K562 (cell line): ENCODE measurements at regions not wholly inside any gene's neighbourhood (a gene's known extent, or its start where the extent isn't known, plus 50 kb on each side); places are given as distances from the start of the nearest gene placed in this dataset.

Source experiments
- ATAC-seq: fragments of 200-7000 bp; cut with Tn5 transposase; 3 replicates; pipeline ENCODE4 v1.9.1; 2020; ENCODE audit warnings: moderate library complexity
- BruUV-seq: library from RNA; stranded (reverse); fragments of 400-500 nt; replicated peaks from 2 replicates; lab custom pipeline; 2021; lab: Mats Ljungman, UMichigan
- CTCF ChIA-PET: fragments of 300-600 bp; formaldehyde crosslinking; extraction: SDS; loops from one replicate; lab custom pipeline; 2021; ENCODE audit warnings: low intra/inter-chr PET ratio; lab: Yijun Ruan, JAX
- POLR2A ChIA-PET: fragments of 300-600, 350-650 bp; sonication (Branson Sonifier 250); formaldehyde crosslinking; extraction: SDS; loops from one replicate; lab custom pipeline; 2021; ENCODE audit warnings: antibody characterized with exemption, inconsistent platforms; lab: Yijun Ruan, JAX
- DNase-seq, 4 experiments: peaks; one replicate each; pipeline versions ENCODE4 v3.0.0 to v3.0.0-alpha.2; 2011 to 2018; ENCODE audit warnings: low spot score in 3 of 4, mixed read lengths in 3 of 4; ENCODE audit errors: extremely low read depth in 1 of 4
- FAIRE-seq: peaks from 2 replicates; lab custom pipeline; 2011; peaks lifted over from hg19 to GRCh38; lab: Jason Lieb, UNC
- H2AFZ ChIP-seq: 2 replicates; pipeline ENCODE4 v1.6.0; 2011; ENCODE audit warnings: low read depth, low read length, control low read depth, inconsistent platforms
- H3K27ac ChIP-seq: fragments of 200-600 bp; 3 replicates; pipeline ENCODE4 v1.8.0; 2011; ENCODE audit warnings: low read depth, mild to moderate bottlenecking, control low read depth, inconsistent platforms, low read length, moderate library complexity, mixed read lengths; ENCODE audit errors: extremely low read depth
- H3K27me3 ChIP-seq, 2 experiments: fragments of 300-600 bp in 1 of 2; 2 replicates in 1 of 2; 3 replicates in 1 of 2; pipeline versions ENCODE4 v1.6.0 to v1.8.0; 2011; ENCODE audit warnings: inconsistent platforms in 2 of 2, low read length in 2 of 2, mild to moderate bottlenecking in 1 of 2, mixed read lengths in 1 of 2, moderate library complexity in 1 of 2; ENCODE audit not compliant: control insufficient read depth in 2 of 2, insufficient read depth in 2 of 2
- H3K36me3 ChIP-seq: fragments of 300-600 bp; 3 replicates; pipeline ENCODE4 v1.8.0; 2011; ENCODE audit warnings: mild to moderate bottlenecking, low read length, inconsistent platforms; ENCODE audit not compliant: control insufficient read depth, insufficient read depth
- H3K4me1 ChIP-seq, 2 experiments: fragments of 200-600 bp in 1 of 2; replicated peaks in 1 of 2; 2 replicates in 1 of 2; 3 replicates in 1 of 2; pipeline versions ENCODE4 v1.5.1 to v1.8.0; 2011; ENCODE audit warnings: inconsistent platforms in 2 of 2, low read length in 2 of 2, mild to moderate bottlenecking in 1 of 2, mixed read lengths in 1 of 2, moderate library complexity in 1 of 2; ENCODE audit not compliant: control insufficient read depth in 2 of 2, insufficient read depth in 2 of 2
- H3K4me2 ChIP-seq: 2 replicates; pipeline ENCODE4 v1.6.1; 2011; ENCODE audit warnings: low read length, control low read depth, inconsistent platforms, mixed read lengths; ENCODE audit not compliant: insufficient read depth
- H3K4me3 ChIP-seq: fragments of 200-600 bp; sonication (generic), shearing (Covaris generic); 2 replicates; pipeline ENCODE4 v1.5.1; 2016; ENCODE audit warnings: control low read depth, inconsistent platforms
- H3K79me2 ChIP-seq: fragments of 200-600 bp; 3 replicates; pipeline ENCODE4 v1.8.0; 2011; ENCODE audit warnings: low read length, inconsistent platforms; ENCODE audit not compliant: control insufficient read depth, insufficient read depth
- H3K9ac ChIP-seq, 2 experiments: 2 replicates each; pipeline versions ENCODE4 v1.6.0 to v1.6.1; 2011; ENCODE audit warnings: low read depth in 2 of 2, low read length in 2 of 2, control low read depth in 1 of 2, inconsistent platforms in 1 of 2, mild to moderate bottlenecking in 1 of 2, mixed read lengths in 1 of 2; ENCODE audit not compliant: insufficient read depth in 1 of 2
- H3K9me1 ChIP-seq: one replicate; pipeline ENCODE4 v1.6.0; 2011; ENCODE audit warnings: inconsistent platforms, mild to moderate bottlenecking, low read length, moderate library complexity; ENCODE audit not compliant: control insufficient read depth, insufficient read depth
- H3K9me3 ChIP-seq: replicated peaks from 2 replicates; pipeline ENCODE4 v1.5.1; 2011; ENCODE audit warnings: low read depth, low read length, inconsistent platforms; ENCODE audit not compliant: control insufficient read depth, insufficient read depth
- H4K20me1 ChIP-seq: replicated peaks from 2 replicates; pipeline ENCODE4 v1.6.1; 2011; ENCODE audit warnings: low read length, inconsistent platforms, mixed read lengths; ENCODE audit not compliant: control insufficient read depth, insufficient read depth
- MAFF ChIP-seq: IDR thresholded peaks from 2 replicates; pipeline ENCODE4 v1.6.1; 2012; ENCODE audit warnings: low read length, improper control_type of control experiment
- NR2C1 ChIP-seq, 2 experiments: fragments of 450-650 bp; IDR thresholded peaks; 2 replicates each; pipeline ENCODE4 v1.6.1; 2017; ENCODE audit warnings: mild to moderate bottlenecking in 2 of 2, antibody characterized with exemption in 1 of 2, inconsistent platforms in 1 of 2, missing compliant biosample characterization in 1 of 2, missing genetic modification characterization in 1 of 2
- TCF3 ChIP-seq: sonication (generic); formaldehyde crosslinking; IDR thresholded peaks from 2 replicates; pipeline ENCODE4 v1.4.0; 2020; ENCODE audit warnings: mild to moderate bottlenecking, missing genetic modification reagents
- YY1 ChIP-seq, 3 experiments: IDR thresholded peaks; 2 replicates each; pipeline ENCODE4 v1.6.1; 2011; ENCODE audit warnings: low read length in 2 of 3, mild to moderate bottlenecking in 2 of 3, moderate library complexity in 2 of 3, borderline replicate concordance in 1 of 3, control low read depth in 1 of 3, low read depth in 1 of 3; ENCODE audit not compliant: insufficient read depth in 3 of 3, insufficient replicate concordance in 2 of 3, control insufficient read depth in 1 of 3, insufficient read length in 1 of 3; ENCODE audit errors: extremely low read depth in 1 of 3
- ZKSCAN8 ChIP-seq: fragments of 200-800 bp; sonication (Bioruptor generic); IDR thresholded peaks from 2 replicates; pipeline ENCODE4 v1.6.1; 2016; ENCODE audit warnings: missing genetic modification characterization, missing compliant biosample characterization
- ZNF263 ChIP-seq: sonication (generic); formaldehyde crosslinking; IDR thresholded peaks from 2 replicates; pipeline ENCODE4 v1.8.0; 2022; ENCODE audit warnings: mild to moderate bottlenecking, missing genetic modification reagents, borderline replicate concordance
- ZNF347 ChIP-seq: fragments of 450-650 bp; formaldehyde crosslinking; IDR thresholded peaks from 2 replicates; pipeline ENCODE4 v1.4.0; 2020; ENCODE audit warnings: low read depth, mild to moderate bottlenecking, moderate library complexity
- WGBS: fragments of 100-300 bp; shearing (Covaris generic); methylation state at CpG from one replicate; pipeline ENCODE4 v1.1.6; 2016; ENCODE audit warnings: low coverage, mixed read lengths; ENCODE audit not compliant: insufficient coverage; ENCODE audit errors: missing lambda C conversion rate; 5-methylcytosine and 5-hydroxymethylcytosine counted together
- in situ Hi-C: fragments of 300-500 bp; cut with MboI; formaldehyde crosslinking; loops from 4 replicates; pipeline ENCODE4 v1.15.0; 2018; ENCODE audit warnings: inconsistent platforms, mixed read lengths
- intact Hi-C: fragments of 100-400 bp; cut with micrococcal nuclease; formaldehyde crosslinking; loops from 2 replicates; pipeline ENCODE4 v1.14.2; 2022
- TF ChIP-seq, protein P1 (sequence below), 3 experiments: fragments of 200-800 bp in 1 of 3; fragments of 250-450 bp in 1 of 3; fragments of 450-650 bp in 1 of 3; sonication (Bioruptor Pico) in 1 of 3; sonication (Bioruptor generic) in 1 of 3; formaldehyde crosslinking in 1 of 3; IDR thresholded peaks; 2 replicates each; pipeline versions ENCODE4 v1.6.1 to v1.8.0; 2016 to 2022; ENCODE audit warnings: mild to moderate bottlenecking in 2 of 3, missing genetic modification characterization in 2 of 3, missing compliant biosample characterization in 1 of 3, moderate library complexity in 1 of 3
- TF ChIP-seq, protein P2 (sequence below): IDR thresholded peaks from 2 replicates; pipeline ENCODE4 v1.6.1; 2012; ENCODE audit warnings: low read depth, low read length, improper control_type of control experiment, borderline replicate concordance
- TF ChIP-seq, protein P3 (sequence below): fragments of 250-450 bp; sonication (Bioruptor Pico); IDR thresholded peaks from 2 replicates; pipeline ENCODE4 v1.5.0; 2020; ENCODE audit warnings: mild to moderate bottlenecking

GRCh38 chr14:105711841-105712460 is 185.6 kb downstream of the TMEM121 start:
- FAIRE-seq (no peak), DNase-seq (no peak), ATAC-seq (no peak)
- no TSS peak for BruUV-seq
- Histone ChIP-seq H3K4me3 (no peak overlapping the region), H3K9me1 (no peaks in the 10 kb centered on the region), H3K9ac (no peak overlapping the region), H4K20me1 (no peaks in the 10 kb centered on the region), H3K27ac (no peak overlapping the region), H3K4me2 (no peak overlapping the region), H3K9me3 (no peaks in the 10 kb centered on the region), H3K4me1 (peaks cover 0 to 7% of the 10 kb centered on the region in 2 experiments; a peak in 2 of 5 replicates), H3K27me3 (no peaks in the 10 kb centered on the region), H3K79me2 (no peaks in the 10 kb centered on the region), H3K36me3 (no peaks in the 10 kb centered on the region), H2AFZ (no peak overlapping the region)
- 0% methylated on average over 4 of the region's 5 CpGs for WGBS
- POLR2A ChIA-PET = no interaction called here
- in situ Hi-C loops = no loop called here
- CTCF ChIA-PET = no interaction called here
- intact Hi-C loops = no loop called here
- TF ChIP-seq ZNF263 = no peak
- TF ChIP-seq YY1 (IDR thresholded peaks at IDR 0.05; ENCODE audit: borderline replicate concordance in 1 of 3, control insufficient read depth in 1 of 3, extremely low read depth in 1 of 3, insufficient read depth in 3 of 3, insufficient read length in 1 of 3, insufficient replicate concordance in 2 of 3, low read depth in 1 of 3, low read length in 2 of 3) = no peak
- TF ChIP-seq NR2C1 (IDR thresholded peaks at IDR 0.05) = no peak
- no peak for TF ChIP-seq NR2C1 (tag; IDR thresholded peaks at IDR 0.05)
- TF ChIP-seq, protein P1, sequence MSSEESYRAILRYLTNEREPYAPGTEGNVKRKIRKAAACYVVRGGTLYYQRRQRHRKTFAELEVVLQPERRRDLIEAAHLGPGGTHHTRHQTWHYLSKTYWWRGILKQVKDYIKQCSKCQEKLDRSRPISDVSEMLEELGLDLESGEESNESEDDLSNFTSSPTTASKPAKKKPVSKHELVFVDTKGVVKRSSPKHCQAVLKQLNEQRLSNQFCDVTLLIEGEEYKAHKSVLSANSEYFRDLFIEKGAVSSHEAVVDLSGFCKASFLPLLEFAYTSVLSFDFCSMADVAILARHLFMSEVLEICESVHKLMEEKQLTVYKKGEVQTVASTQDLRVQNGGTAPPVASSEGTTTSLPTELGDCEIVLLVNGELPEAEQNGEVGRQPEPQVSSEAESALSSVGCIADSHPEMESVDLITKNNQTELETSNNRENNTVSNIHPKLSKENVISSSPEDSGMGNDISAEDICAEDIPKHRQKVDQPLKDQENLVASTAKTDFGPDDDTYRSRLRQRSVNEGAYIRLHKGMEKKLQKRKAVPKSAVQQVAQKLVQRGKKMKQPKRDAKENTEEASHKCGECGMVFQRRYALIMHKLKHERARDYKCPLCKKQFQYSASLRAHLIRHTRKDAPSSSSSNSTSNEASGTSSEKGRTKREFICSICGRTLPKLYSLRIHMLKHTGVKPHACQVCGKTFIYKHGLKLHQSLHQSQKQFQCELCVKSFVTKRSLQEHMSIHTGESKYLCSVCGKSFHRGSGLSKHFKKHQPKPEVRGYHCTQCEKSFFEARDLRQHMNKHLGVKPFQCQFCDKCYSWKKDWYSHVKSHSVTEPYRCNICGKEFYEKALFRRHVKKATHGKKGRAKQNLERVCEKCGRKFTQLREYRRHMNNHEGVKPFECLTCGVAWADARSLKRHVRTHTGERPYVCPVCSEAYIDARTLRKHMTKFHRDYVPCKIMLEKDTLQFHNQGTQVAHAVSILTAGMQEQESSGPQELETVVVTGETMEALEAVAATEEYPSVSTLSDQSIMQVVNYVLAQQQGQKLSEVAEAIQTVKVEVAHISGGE (CRISPR knock-in tag; IDR thresholded peaks at IDR 0.05) = no peak
- no peak for TF ChIP-seq TCF3
- no peak for TF ChIP-seq ZKSCAN8 (CRISPR knock-in tag)
- TF ChIP-seq, protein P2, sequence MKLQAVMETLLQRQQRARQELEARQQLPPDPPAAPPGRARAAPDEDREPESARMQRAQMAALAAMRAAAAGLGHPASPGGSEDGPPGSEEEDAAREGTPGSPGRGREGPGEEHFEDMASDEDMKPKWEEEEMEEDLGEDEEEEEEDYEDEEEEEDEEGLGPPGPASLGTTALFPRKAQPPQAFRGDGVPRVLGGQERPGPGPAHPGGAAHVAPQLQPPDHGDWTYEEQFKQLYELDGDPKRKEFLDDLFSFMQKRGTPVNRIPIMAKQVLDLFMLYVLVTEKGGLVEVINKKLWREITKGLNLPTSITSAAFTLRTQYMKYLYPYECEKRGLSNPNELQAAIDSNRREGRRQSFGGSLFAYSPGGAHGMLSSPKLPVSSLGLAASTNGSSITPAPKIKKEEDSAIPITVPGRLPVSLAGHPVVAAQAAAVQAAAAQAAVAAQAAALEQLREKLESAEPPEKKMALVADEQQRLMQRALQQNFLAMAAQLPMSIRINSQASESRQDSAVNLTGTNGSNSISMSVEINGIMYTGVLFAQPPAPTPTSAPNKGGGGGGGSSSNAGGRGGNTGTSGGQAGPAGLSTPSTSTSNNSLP = no peak
- TF ChIP-seq MAFF = no peak
- TF ChIP-seq, protein P3, sequence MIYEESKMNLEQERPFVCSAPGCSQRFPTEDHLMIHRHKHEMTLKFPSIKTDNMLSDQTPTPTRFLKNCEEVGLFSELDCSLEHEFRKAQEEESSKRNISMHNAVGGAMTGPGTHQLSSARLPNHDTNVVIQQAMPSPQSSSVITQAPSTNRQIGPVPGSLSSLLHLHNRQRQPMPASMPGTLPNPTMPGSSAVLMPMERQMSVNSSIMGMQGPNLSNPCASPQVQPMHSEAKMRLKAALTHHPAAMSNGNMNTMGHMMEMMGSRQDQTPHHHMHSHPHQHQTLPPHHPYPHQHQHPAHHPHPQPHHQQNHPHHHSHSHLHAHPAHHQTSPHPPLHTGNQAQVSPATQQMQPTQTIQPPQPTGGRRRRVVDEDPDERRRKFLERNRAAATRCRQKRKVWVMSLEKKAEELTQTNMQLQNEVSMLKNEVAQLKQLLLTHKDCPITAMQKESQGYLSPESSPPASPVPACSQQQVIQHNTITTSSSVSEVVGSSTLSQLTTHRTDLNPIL (CRISPR knock-in tag) = no peak
- no peak for TF ChIP-seq ZNF347 (CRISPR knock-in tag)
